ENCODE measurements at regions not wholly inside any gene's neighbourhood (a gene's known extent, or its start where the extent isn't known, plus 50 kb on each side); places are given as distances from the start of the nearest gene placed in this dataset.

DNA sequence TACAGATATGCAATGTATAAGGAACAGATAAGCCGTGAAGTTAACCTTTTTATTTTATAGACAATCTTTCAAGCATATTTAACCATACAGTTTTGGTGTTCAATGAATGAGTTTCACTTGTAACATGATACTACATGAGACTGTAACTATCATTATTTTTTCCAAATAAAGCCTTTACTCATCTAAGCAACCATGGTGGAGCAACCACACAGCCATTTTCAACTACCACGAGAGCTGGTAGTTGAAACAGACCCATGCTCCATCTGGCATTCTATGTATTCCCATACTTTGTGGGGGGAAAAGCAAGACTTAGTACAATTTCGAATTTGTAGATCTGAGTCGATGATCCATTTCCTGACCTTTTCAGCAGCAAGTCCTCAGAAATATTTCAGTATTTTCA, 159.3 kb upstream of the RND3 start:
- H3K27ac ChIP-seq (ENCODE audit: low read depth in 1 of 2, low read length in 2 of 2), result no peak overlapping the region
- 91% methylated on average over 4 of the region's 4 CpGs for WGBS
- H3K9ac ChIP-seq (ENCODE audit: low read depth in 1 of 2, low read length in 2 of 2), result no peak overlapping the region
- H3K9me3 ChIP-seq (ENCODE audit: control insufficient read depth in 4 of 4, low read length in 3 of 4), result no peaks in the 10 kb centered on the region
- H3K4me3 ChIP-seq (ENCODE audit: low read depth in 1 of 3, low read length in 3 of 3), result no peak overlapping the region
- no peaks in the 10 kb centered on the region for H3K36me3 ChIP-seq (ENCODE audit: control insufficient read depth in 4 of 4, insufficient read depth in 3 of 4, low read depth in 1 of 4, low read length in 3 of 4)
- H3K27me3 ChIP-seq (ENCODE audit: control insufficient read depth in 4 of 4, insufficient read depth in 4 of 4, low read length in 3 of 4), result no peaks in the 10 kb centered on the region
- H3K4me1 ChIP-seq (ENCODE audit: control insufficient read depth in 4 of 4, insufficient read depth in 4 of 4, low read length in 3 of 4), result no peaks in the 10 kb centered on the region
- DNase-seq (ENCODE audit: low spot score), result no peak
- TF ChIP-seq RXRA (IDR thresholded peaks at IDR 0.05) (no peak), FOXA2 (IDR thresholded peaks at IDR 0.05) (no peak), EGR1 (IDR thresholded peaks at IDR 0.05; ENCODE audit: low read depth in 2 of 2) (no peak), FOXA1 (IDR thresholded peaks at IDR 0.05) (no peak), NR2F2 (IDR thresholded peaks at IDR 0.05) (no peak)
- TF ChIP-seq, protein P1, sequence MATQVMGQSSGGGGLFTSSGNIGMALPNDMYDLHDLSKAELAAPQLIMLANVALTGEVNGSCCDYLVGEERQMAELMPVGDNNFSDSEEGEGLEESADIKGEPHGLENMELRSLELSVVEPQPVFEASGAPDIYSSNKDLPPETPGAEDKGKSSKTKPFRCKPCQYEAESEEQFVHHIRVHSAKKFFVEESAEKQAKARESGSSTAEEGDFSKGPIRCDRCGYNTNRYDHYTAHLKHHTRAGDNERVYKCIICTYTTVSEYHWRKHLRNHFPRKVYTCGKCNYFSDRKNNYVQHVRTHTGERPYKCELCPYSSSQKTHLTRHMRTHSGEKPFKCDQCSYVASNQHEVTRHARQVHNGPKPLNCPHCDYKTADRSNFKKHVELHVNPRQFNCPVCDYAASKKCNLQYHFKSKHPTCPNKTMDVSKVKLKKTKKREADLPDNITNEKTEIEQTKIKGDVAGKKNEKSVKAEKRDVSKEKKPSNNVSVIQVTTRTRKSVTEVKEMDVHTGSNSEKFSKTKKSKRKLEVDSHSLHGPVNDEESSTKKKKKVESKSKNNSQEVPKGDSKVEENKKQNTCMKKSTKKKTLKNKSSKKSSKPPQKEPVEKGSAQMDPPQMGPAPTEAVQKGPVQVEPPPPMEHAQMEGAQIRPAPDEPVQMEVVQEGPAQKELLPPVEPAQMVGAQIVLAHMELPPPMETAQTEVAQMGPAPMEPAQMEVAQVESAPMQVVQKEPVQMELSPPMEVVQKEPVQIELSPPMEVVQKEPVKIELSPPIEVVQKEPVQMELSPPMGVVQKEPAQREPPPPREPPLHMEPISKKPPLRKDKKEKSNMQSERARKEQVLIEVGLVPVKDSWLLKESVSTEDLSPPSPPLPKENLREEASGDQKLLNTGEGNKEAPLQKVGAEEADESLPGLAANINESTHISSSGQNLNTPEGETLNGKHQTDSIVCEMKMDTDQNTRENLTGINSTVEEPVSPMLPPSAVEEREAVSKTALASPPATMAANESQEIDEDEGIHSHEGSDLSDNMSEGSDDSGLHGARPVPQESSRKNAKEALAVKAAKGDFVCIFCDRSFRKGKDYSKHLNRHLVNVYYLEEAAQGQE (IDR thresholded peaks at IDR 0.05), result no peak
- TF ChIP-seq, protein P2, sequence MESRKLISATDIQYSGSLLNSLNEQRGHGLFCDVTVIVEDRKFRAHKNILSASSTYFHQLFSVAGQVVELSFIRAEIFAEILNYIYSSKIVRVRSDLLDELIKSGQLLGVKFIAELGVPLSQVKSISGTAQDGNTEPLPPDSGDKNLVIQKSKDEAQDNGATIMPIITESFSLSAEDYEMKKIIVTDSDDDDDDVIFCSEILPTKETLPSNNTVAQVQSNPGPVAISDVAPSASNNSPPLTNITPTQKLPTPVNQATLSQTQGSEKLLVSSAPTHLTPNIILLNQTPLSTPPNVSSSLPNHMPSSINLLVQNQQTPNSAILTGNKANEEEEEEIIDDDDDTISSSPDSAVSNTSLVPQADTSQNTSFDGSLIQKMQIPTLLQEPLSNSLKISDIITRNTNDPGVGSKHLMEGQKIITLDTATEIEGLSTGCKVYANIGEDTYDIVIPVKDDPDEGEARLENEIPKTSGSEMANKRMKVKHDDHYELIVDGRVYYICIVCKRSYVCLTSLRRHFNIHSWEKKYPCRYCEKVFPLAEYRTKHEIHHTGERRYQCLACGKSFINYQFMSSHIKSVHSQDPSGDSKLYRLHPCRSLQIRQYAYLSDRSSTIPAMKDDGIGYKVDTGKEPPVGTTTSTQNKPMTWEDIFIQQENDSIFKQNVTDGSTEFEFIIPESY (IDR thresholded peaks at IDR 0.05), result no peak
- TF ChIP-seq, protein P3, sequence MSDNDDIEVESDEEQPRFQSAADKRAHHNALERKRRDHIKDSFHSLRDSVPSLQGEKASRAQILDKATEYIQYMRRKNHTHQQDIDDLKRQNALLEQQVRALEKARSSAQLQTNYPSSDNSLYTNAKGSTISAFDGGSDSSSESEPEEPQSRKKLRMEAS (IDR thresholded peaks at IDR 0.05), result no peak

DNA sequence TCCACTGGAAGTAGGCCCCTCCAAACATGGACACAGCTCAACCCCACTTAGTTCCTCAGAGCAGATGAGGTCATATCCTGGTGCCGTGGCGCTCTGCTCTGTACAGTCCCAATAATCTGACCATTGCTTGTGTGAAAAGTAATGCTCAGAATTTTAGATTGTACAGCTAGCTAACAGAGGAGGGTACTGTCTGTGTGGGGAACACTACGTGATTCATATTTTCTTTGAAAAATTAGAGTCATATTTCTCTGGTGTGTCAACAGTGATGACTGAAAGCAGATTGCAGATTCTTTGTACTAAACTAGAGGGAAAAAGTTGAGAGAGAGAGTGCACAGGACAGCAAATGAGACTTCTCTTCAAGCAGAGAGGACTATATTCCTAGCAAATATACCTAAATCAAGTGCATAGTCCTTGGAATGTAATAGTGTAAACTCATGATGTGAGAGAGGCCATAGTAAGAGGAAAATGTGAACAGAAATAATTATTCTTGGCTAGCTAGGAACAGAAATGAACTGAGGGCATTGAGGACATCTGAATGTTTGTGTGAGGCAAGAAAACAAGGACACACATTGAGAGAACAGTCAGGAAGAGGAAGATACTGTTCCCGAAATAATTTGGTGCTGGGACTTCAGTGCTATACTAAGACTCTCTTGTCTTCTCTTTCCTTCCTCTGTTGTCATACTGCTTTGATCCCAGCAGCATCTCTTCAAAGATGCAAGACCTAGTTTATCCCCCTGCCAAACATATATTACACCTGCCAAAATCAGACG, 157.0 kb upstream of the RND3 start:
- no peaks in the 10 kb centered on the region for H3K36me3 ChIP-seq (ENCODE audit: control insufficient read depth in 4 of 4, insufficient read depth in 3 of 4, low read depth in 1 of 4, low read length in 3 of 4)
- no peak overlapping the region for H3K4me3 ChIP-seq (ENCODE audit: low read depth in 1 of 3, low read length in 3 of 3)
- no peaks in the 10 kb centered on the region for H3K9me3 ChIP-seq (ENCODE audit: control insufficient read depth in 4 of 4, low read length in 3 of 4)
- no peaks in the 10 kb centered on the region for H3K4me1 ChIP-seq (ENCODE audit: control insufficient read depth in 4 of 4, insufficient read depth in 4 of 4, low read length in 3 of 4)
- H3K9ac ChIP-seq (ENCODE audit: low read depth in 1 of 2, low read length in 2 of 2), result no peak overlapping the region
- no peak for DNase-seq (ENCODE audit: low spot score)
- 63% methylated on average over 5 of the region's 5 CpGs for WGBS
- peak overlapping the region in 1 of 2 donors; percentile 14 for H3K27ac ChIP-seq (ENCODE audit: low read depth in 1 of 2, low read length in 2 of 2)
- no peak for TF ChIP-seq TAF1 (conservative IDR thresholded peaks at IDR 0.05)
- no peak for TF ChIP-seq HNF4G (IDR thresholded peaks at IDR 0.05)
- TF ChIP-seq, protein P4, sequence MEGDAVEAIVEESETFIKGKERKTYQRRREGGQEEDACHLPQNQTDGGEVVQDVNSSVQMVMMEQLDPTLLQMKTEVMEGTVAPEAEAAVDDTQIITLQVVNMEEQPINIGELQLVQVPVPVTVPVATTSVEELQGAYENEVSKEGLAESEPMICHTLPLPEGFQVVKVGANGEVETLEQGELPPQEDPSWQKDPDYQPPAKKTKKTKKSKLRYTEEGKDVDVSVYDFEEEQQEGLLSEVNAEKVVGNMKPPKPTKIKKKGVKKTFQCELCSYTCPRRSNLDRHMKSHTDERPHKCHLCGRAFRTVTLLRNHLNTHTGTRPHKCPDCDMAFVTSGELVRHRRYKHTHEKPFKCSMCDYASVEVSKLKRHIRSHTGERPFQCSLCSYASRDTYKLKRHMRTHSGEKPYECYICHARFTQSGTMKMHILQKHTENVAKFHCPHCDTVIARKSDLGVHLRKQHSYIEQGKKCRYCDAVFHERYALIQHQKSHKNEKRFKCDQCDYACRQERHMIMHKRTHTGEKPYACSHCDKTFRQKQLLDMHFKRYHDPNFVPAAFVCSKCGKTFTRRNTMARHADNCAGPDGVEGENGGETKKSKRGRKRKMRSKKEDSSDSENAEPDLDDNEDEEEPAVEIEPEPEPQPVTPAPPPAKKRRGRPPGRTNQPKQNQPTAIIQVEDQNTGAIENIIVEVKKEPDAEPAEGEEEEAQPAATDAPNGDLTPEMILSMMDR (IDR thresholded peaks at IDR 0.05; ENCODE audit: low read depth, low read length, missing input control), result no peak
- no peak for TF ChIP-seq FOXA1 (IDR thresholded peaks at IDR 0.05)
- TF ChIP-seq FOXA2 (IDR thresholded peaks at IDR 0.05), result no peak
- no peak for TF ChIP-seq SP1 (IDR thresholded peaks at IDR 0.05)
- no peak for TF ChIP-seq EGR1 (IDR thresholded peaks at IDR 0.05; ENCODE audit: low read depth in 2 of 2)
- no peak for TF ChIP-seq NR2F2 (IDR thresholded peaks at IDR 0.05)
- TF ChIP-seq YY1 (IDR thresholded peaks at IDR 0.05), result no peak
- TF ChIP-seq, protein P1 (IDR thresholded peaks at IDR 0.05), result no peak
- TF ChIP-seq RXRA (IDR thresholded peaks at IDR 0.05), result no peak
- TF ChIP-seq, protein P2 (IDR thresholded peaks at IDR 0.05), result no peak
- no peaks in the 10 kb centered on the region for H3K27me3 ChIP-seq (ENCODE audit: control insufficient read depth in 4 of 4, insufficient read depth in 4 of 4, low read length in 3 of 4)

All from liver (tissue), 8 donors.